ENCODE measurements at regions not wholly inside any gene's neighbourhood (a gene's known extent, or its start where the extent isn't known, plus 50 kb on each side); places are given as distances from the start of the nearest gene placed in this dataset.
"Not testable (repeated sequence)": the region's sequence is repeated elsewhere in the genome, so short reads cannot be mapped to it uniquely, and the experiment has no call there.

DNA sequence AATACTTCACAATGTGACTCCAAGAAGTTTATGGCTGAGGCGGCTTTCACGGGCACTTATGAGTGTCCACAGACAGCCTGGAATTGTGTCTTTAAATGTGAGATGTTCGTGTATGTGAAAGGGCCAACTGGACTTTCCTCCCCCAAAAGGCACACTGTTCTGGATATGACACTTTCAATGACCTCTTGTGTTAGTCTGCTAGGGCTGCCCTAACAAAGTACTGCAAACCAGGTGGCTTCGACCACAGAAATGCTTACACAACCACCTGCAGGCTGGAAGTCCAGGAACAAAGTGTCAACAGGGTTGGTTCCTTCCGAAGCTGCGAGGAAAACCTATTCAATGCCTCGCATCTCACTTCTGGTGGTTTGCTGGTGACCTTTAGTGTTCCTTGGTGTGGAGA, 281.7 kb downstream of the ANAPC1 start:
- TF ChIP-seq CTCF (IDR thresholded peaks at IDR 0.05; ENCODE audit: low read depth, low read length); POLR2A (IDR thresholded peaks at IDR 0.05; ENCODE audit: extremely low read depth, insufficient read length); MYC (IDR thresholded peaks at IDR 0.05; ENCODE audit: low read depth, low read length): not testable (repeated sequence)
